HepG2 (cell line): ENCODE measurements at regions not wholly inside any gene's neighbourhood (a gene's known extent, or its start where the extent isn't known, plus 50 kb on each side); places are given as distances from the start of the nearest gene placed in this dataset.

Experiments used
- ATAC-seq: fragments of 200-7000 bp; cut with Tn5 transposase; 3 replicates; pipeline ENCODE4 v1.9.1; 2020; ENCODE audit warnings: mild to moderate bottlenecking, moderate library complexity
- BruUV-seq: library from RNA; stranded (reverse); fragments of 400-500 nt; replicated peaks from 2 replicates; lab custom pipeline; 2021; lab: Mats Ljungman, UMichigan
- CTCF ChIA-PET: fragments of 300-600 bp; formaldehyde crosslinking; extraction: SDS; loops from one replicate; lab custom pipeline; 2021; ENCODE audit warnings: low total read pairs, inconsistent platforms, low intra/inter-chr PET ratio; lab: Yijun Ruan, JAX
- POLR2A ChIA-PET: fragments of 350-600 bp; sonication (Branson Sonifier 250); formaldehyde crosslinking; loops from one replicate; lab custom pipeline; 2020; ENCODE audit warnings: antibody characterized with exemption, inconsistent platforms; lab: Yijun Ruan, JAX
- DNase-seq: peaks from one replicate; pipeline ENCODE4 v3.0.0-alpha.2; 2015; ENCODE audit warnings: low spot score
- FAIRE-seq: peaks from 3 replicates; lab custom pipeline; 2011; peaks lifted over from hg19 to GRCh38; lab: Jason Lieb, UNC
- H2AFZ ChIP-seq: one replicate; pipeline ENCODE4 v1.6.1; 2011; ENCODE audit warnings: low read length, inconsistent platforms
- H3K27ac ChIP-seq: fragments of 300-600 bp; 3 replicates; pipeline ENCODE4 v1.8.0; 2011; ENCODE audit warnings: mixed run types, mild to moderate bottlenecking, mixed read lengths, low read length, inconsistent platforms; ENCODE audit not compliant: insufficient read depth; ENCODE audit errors: extremely low read length
- H3K27me3 ChIP-seq, 2 experiments: fragments of 200-600 bp in 1 of 2; 2 replicates in 1 of 2; 3 replicates in 1 of 2; pipeline versions ENCODE4 v1.6.0 to v1.8.0; 2011; ENCODE audit warnings: low read length in 2 of 2, mild to moderate bottlenecking in 2 of 2, moderate library complexity in 2 of 2, inconsistent platforms in 1 of 2; ENCODE audit not compliant: insufficient read depth in 2 of 2, control insufficient read depth in 1 of 2
- H3K36me3 ChIP-seq, 2 experiments: fragments of 200-600 bp in 1 of 2; replicated peaks in 1 of 2; 2 replicates in 1 of 2; 3 replicates in 1 of 2; pipeline versions ENCODE4 v1.5.1 to v1.8.0; 2011; ENCODE audit warnings: low read length in 2 of 2, inconsistent platforms in 1 of 2; ENCODE audit not compliant: insufficient read depth in 2 of 2, control insufficient read depth in 1 of 2
- H3K4me1 ChIP-seq: 2 replicates; pipeline ENCODE4 v1.5.1; 2012; ENCODE audit warnings: low read length, inconsistent platforms; ENCODE audit not compliant: insufficient read depth
- H3K4me2 ChIP-seq: 2 replicates; pipeline ENCODE4 v1.6.0; 2011; ENCODE audit warnings: low read depth, low read length, inconsistent platforms
- H3K4me3 ChIP-seq, 3 experiments: fragments of 200-600 bp in 1 of 3; sonication (generic), shearing (Covaris generic) in 1 of 3; replicated peaks in 1 of 3; 2 replicates each; pipeline ENCODE4 v1.5.1; 2011 to 2016; ENCODE audit warnings: low read length in 3 of 3, inconsistent platforms in 2 of 3, low read depth in 2 of 3, mild to moderate bottlenecking in 2 of 3, control low read depth in 1 of 3, mixed read lengths in 1 of 3; ENCODE audit not compliant: insufficient read depth in 1 of 3
- H3K79me2 ChIP-seq: one replicate; pipeline ENCODE4 v1.6.1; 2011; ENCODE audit warnings: low read length, inconsistent platforms; ENCODE audit not compliant: insufficient read depth
- H3K9ac ChIP-seq: 2 replicates; pipeline ENCODE4 v1.6.0; 2011; ENCODE audit warnings: mild to moderate bottlenecking, low read depth, low read length, inconsistent platforms; ENCODE audit not compliant: insufficient read depth
- H3K9me3 ChIP-seq: 2 replicates; pipeline ENCODE4 v1.5.1; 2012; ENCODE audit warnings: mild to moderate bottlenecking, low read length
- H4K20me1 ChIP-seq: 2 replicates; pipeline ENCODE4 v1.6.0; 2011; ENCODE audit warnings: inconsistent platforms, mild to moderate bottlenecking, low read length, moderate library complexity; ENCODE audit not compliant: insufficient read depth
- BHLHE40 ChIP-seq: IDR thresholded peaks from 2 replicates; pipeline ENCODE4 v1.6.1; 2011; ENCODE audit warnings: low read length, improper control_type of control experiment
- FOXK2 ChIP-seq: fragments of 450-650 bp; IDR thresholded peaks from 2 replicates; pipeline ENCODE4 v1.6.1; 2016
- MIER3 ChIP-seq: IDR thresholded peaks from 2 replicates; pipeline ENCODE4 v1.6.1; 2016; ENCODE audit warnings: missing compliant biosample characterization, borderline replicate concordance
- NBN ChIP-seq: fragments of 450-650 bp; conservative IDR thresholded peaks from 2 replicates; pipeline ENCODE4 v1.6.1; 2017
- NFKB2 ChIP-seq: sonication (generic); formaldehyde crosslinking; IDR thresholded peaks from 2 replicates; pipeline ENCODE4 v1.4.0; 2020; ENCODE audit warnings: missing genetic modification reagents, borderline replicate concordance
- NFKBIZ ChIP-seq: IDR thresholded peaks from 2 replicates; pipeline ENCODE4 v1.6.1; 2018; ENCODE audit warnings: missing genetic modification reagents, missing compliant biosample characterization
- NR2F6 ChIP-seq, 2 experiments: IDR thresholded peaks; 2 replicates each; pipeline ENCODE4 v1.6.1; 2016; ENCODE audit warnings: antibody characterized with exemption in 1 of 2, mild to moderate bottlenecking in 1 of 2
- RBM22 ChIP-seq: fragments of 200-400 bp; formaldehyde crosslinking; optimal IDR thresholded peaks from 2 replicates; pipeline ENCODE3; 2017; ENCODE audit warnings: mild to moderate bottlenecking, low read length, moderate library complexity
- RFX3 ChIP-seq: IDR thresholded peaks from 2 replicates; pipeline ENCODE4 v1.6.1; 2016; ENCODE audit warnings: missing biosample characterization, missing genetic modification reagents
- SMYD3 ChIP-seq: sonication (generic); formaldehyde crosslinking; IDR thresholded peaks from 2 replicates; pipeline ENCODE4 v1.8.1; 2023; ENCODE audit warnings: mild to moderate bottlenecking, missing genetic modification reagents
- ZNF629 ChIP-seq: sonication (generic); formaldehyde crosslinking; conservative IDR thresholded peaks from 2 replicates; pipeline ENCODE4 v1.5.0; 2020; ENCODE audit warnings: missing genetic modification reagents
- WGBS: methylation state at CpG from one replicate; pipeline ENCODE4 v1.1.6; 2017; ENCODE audit warnings: low lambda C conversion rate; 5-methylcytosine and 5-hydroxymethylcytosine counted together
- in situ Hi-C: cut with HindIII; loops from 2 replicates; pipeline ENCODE4 v1.10.0; 2017; ENCODE audit warnings: low pct_unique_long_range_greater_than_20kb; ENCODE audit not compliant: extremely low pct_ligation_motif_present
- intact Hi-C: fragments of 100-400 bp; cut with micrococcal nuclease; formaldehyde crosslinking; loops from one replicate; pipeline ENCODE4 v1.10.0; 2022; ENCODE audit not compliant: unreplicated experiment
- TF ChIP-seq, protein P1 (sequence below): sonication (generic); IDR thresholded peaks from 2 replicates; pipeline ENCODE4 v1.6.1; 2016; ENCODE audit warnings: low read depth, borderline replicate concordance
- TF ChIP-seq, protein P2 (sequence below): sonication (generic); formaldehyde crosslinking; IDR thresholded peaks from 2 replicates; pipeline ENCODE4 v1.4.0; 2020; ENCODE audit warnings: mild to moderate bottlenecking, low read depth, missing genetic modification reagents
- TF ChIP-seq, protein P3 (sequence below), 2 experiments: fragments of 450-650 bp in 1 of 2; sonication (generic) in 1 of 2; formaldehyde crosslinking; IDR thresholded peaks; 2 replicates each; pipeline versions ENCODE4 v1.5.0 to v1.8.0; 2020 to 2022; ENCODE audit warnings: mild to moderate bottlenecking in 1 of 2, missing genetic modification reagents in 1 of 2
- TF ChIP-seq, protein P4 (sequence below): sonication (generic); formaldehyde crosslinking; IDR thresholded peaks from 2 replicates; pipeline ENCODE4 v1.4.0; 2020; ENCODE audit warnings: missing genetic modification reagents, borderline replicate concordance

DNA sequence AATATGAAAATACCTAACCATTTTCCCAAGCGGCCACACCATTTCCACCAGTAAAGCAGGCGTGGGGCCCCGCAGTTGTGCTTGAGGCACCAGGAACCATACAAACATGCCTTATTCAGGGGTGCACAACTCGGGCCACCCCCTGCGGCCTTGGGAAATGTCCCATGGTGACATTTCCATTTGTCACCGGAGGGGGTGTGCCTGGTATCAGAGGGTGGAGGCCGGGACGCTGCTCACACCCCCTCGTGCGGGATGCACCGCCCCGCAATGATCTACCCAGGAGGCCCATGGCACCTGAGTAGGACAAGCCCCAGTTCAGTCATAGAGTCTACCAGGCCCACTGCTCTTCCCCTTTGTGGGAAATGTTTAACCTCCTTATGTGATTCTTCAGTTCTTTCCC is 218.8 kb downstream of the TEX29 start:
- BruUV-seq: no TSS peak
- intact Hi-C loops: no loop called here
- Histone ChIP-seq H3K27me3 (peaks cover 1 to 59% of the 10 kb centered on the region in 2 experiments; a peak in 4 of 5 replicates), H3K9ac (no peak overlapping the region), H3K79me2 (no peaks in the 10 kb centered on the region), H3K4me1 (no peaks in the 10 kb centered on the region), H2AFZ (no peak overlapping the region), H3K4me2 (no peak overlapping the region), H3K4me3 (no peak overlapping the region), H3K9me3 (no peaks in the 10 kb centered on the region), H3K36me3 (no peaks in the 10 kb centered on the region), H3K27ac (no peak overlapping the region), H4K20me1 (no peaks in the 10 kb centered on the region)
- POLR2A ChIA-PET: no interaction called here
- CTCF ChIA-PET: no interaction called here
- DNase-seq (no peak), FAIRE-seq (no peak), ATAC-seq (no peak)
- in situ Hi-C loops: no loop called here
- TF ChIP-seq, protein P1, sequence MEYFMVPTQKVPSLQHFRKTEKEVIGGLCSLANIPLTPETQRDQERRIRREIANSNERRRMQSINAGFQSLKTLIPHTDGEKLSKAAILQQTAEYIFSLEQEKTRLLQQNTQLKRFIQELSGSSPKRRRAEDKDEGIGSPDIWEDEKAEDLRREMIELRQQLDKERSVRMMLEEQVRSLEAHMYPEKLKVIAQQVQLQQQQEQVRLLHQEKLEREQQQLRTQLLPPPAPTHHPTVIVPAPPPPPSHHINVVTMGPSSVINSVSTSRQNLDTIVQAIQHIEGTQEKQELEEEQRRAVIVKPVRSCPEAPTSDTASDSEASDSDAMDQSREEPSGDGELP: no peak
- TF ChIP-seq MIER3 (CRISPR knock-in tag) (no peak), ZNF629 (no peak), NR2F6 (IDR thresholded peaks at IDR 0.05) (no peak), NR2F6 (CRISPR knock-in tag; IDR thresholded peaks at IDR 0.05) (no peak), FOXK2 (no peak), RFX3 (CRISPR knock-in tag) (no peak), NFKB2 (CRISPR knock-in tag) (no peak), BHLHE40 (no peak), RBM22 (no peak), NFKBIZ (CRISPR knock-in tag) (no peak), NBN (no peak), SMYD3 (no peak)
- TF ChIP-seq, protein P2, sequence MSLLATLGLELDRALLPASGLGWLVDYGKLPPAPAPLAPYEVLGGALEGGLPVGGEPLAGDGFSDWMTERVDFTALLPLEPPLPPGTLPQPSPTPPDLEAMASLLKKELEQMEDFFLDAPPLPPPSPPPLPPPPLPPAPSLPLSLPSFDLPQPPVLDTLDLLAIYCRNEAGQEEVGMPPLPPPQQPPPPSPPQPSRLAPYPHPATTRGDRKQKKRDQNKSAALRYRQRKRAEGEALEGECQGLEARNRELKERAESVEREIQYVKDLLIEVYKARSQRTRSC (CRISPR knock-in tag): no peak
- TF ChIP-seq, protein P3, sequence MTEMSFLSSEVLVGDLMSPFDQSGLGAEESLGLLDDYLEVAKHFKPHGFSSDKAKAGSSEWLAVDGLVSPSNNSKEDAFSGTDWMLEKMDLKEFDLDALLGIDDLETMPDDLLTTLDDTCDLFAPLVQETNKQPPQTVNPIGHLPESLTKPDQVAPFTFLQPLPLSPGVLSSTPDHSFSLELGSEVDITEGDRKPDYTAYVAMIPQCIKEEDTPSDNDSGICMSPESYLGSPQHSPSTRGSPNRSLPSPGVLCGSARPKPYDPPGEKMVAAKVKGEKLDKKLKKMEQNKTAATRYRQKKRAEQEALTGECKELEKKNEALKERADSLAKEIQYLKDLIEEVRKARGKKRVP (CRISPR knock-in tag; IDR thresholded peaks at IDR 0.05): no peak
- TF ChIP-seq, protein P4, sequence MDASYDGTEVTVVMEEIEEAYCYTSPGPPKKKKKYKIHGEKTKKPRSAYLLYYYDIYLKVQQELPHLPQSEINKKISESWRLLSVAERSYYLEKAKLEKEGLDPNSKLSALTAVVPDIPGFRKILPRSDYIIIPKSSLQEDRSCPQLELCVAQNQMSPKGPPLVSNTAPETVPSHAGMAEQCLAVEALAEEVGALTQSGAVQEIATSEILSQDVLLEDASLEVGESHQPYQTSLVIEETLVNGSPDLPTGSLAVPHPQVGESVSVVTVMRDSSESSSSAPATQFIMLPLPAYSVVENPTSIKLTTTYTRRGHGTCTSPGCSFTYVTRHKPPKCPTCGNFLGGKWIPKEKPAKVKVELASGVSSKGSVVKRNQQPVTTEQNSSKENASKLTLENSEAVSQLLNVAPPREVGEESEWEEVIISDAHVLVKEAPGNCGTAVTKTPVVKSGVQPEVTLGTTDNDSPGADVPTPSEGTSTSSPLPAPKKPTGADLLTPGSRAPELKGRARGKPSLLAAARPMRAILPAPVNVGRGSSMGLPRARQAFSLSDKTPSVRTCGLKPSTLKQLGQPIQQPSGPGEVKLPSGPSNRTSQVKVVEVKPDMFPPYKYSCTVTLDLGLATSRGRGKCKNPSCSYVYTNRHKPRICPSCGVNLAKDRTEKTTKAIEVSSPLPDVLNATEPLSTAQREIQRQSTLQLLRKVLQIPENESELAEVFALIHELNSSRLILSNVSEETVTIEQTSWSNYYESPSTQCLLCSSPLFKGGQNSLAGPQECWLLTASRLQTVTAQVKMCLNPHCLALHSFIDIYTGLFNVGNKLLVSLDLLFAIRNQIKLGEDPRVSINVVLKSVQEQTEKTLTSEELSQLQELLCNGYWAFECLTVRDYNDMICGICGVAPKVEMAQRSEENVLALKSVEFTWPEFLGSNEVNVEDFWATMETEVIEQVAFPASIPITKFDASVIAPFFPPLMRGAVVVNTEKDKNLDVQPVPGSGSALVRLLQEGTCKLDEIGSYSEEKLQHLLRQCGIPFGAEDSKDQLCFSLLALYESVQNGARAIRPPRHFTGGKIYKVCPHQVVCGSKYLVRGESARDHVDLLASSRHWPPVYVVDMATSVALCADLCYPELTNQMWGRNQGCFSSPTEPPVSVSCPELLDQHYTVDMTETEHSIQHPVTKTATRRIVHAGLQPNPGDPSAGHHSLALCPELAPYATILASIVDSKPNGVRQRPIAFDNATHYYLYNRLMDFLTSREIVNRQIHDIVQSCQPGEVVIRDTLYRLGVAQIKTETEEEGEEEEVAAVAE (CRISPR knock-in tag): no peak
- WGBS: 33% methylated on average over 5 of the region's 12 CpGs
